Endothelial cell of umbilical vein (primary cell): ENCODE measurements at regions not wholly inside any gene's neighbourhood (a gene's known extent, or its start where the extent isn't known, plus 50 kb on each side); places are given as distances from the start of the nearest gene placed in this dataset.

Source experiments
- BruUV-seq: library from RNA; stranded (reverse); fragments of 400-500 nt; replicated peaks from 2 replicates; lab custom pipeline; 2021; lab: Mats Ljungman, UMichigan
- CTCF ChIA-PET: fragments of 300-600, 350-600 bp; sonication (Branson Sonifier 250); formaldehyde crosslinking; loops from one replicate; lab custom pipeline; 2021; ENCODE audit warnings: antibody characterized with exemption, inconsistent platforms; lab: Charles Lee
- POLR2A ChIA-PET: fragments of 300-600, 350-600 bp; sonication (Branson Sonifier 250); formaldehyde crosslinking; loops from one replicate; lab custom pipeline; 2021; ENCODE audit warnings: antibody characterized with exemption, inconsistent platforms; lab: Charles Lee
- DNase-seq: peaks from one replicate; pipeline ENCODE4 v3.0.0-alpha.2; 2011; ENCODE audit warnings: low read depth, low spot score
- FAIRE-seq: peaks from 2 replicates; lab custom pipeline; 2011; peaks lifted over from hg19 to GRCh38; lab: Jason Lieb, UNC
- H2AFZ ChIP-seq: 2 replicates; pipeline ENCODE4 v1.6.0; 2012; ENCODE audit warnings: low read depth, low read length, control low read depth, inconsistent platforms
- H3K27ac ChIP-seq: 2 replicates; pipeline ENCODE4 v1.5.1; 2011; ENCODE audit warnings: low read depth, mild to moderate bottlenecking, control low read depth, low read length, moderate library complexity; ENCODE audit not compliant: insufficient read depth
- H3K27me3 ChIP-seq, 2 experiments: 2 replicates each; pipeline versions ENCODE4 v1.6.0 to v1.6.1; 2011; ENCODE audit warnings: low read length in 2 of 2, mixed read lengths in 1 of 2; ENCODE audit not compliant: control insufficient read depth in 2 of 2, insufficient read depth in 2 of 2
- H3K36me3 ChIP-seq, 2 experiments: 2 replicates in 1 of 2; 3 replicates in 1 of 2; pipeline ENCODE4 v1.5.1; 2011; ENCODE audit warnings: low read length in 2 of 2, mild to moderate bottlenecking in 1 of 2, moderate library complexity in 1 of 2; ENCODE audit not compliant: control insufficient read depth in 2 of 2, insufficient read depth in 2 of 2; ENCODE audit errors: extremely low read depth in 1 of 2
- H3K4me1 ChIP-seq: 3 replicates; pipeline ENCODE4 v1.5.1; 2011; ENCODE audit warnings: mild to moderate bottlenecking, low read length; ENCODE audit not compliant: control insufficient read depth, insufficient read depth; ENCODE audit errors: extremely low read depth
- H3K4me2 ChIP-seq: 2 replicates; pipeline ENCODE4 v1.6.1; 2011; ENCODE audit warnings: low read length, control low read depth, mixed read lengths; ENCODE audit not compliant: insufficient read depth
- H3K4me3 ChIP-seq, 3 experiments: fragments of 200-600 bp in 1 of 3; sonication (generic), shearing (Covaris generic) in 1 of 3; replicated peaks in 1 of 3; 2 replicates each; pipeline ENCODE4 v1.5.1; 2011 to 2016; ENCODE audit warnings: control low read depth in 3 of 3, low read length in 3 of 3, mild to moderate bottlenecking in 2 of 3, inconsistent platforms in 1 of 3, low read depth in 1 of 3, moderate library complexity in 1 of 3; ENCODE audit not compliant: insufficient read depth in 1 of 3
- H3K79me2 ChIP-seq: 2 replicates; pipeline ENCODE4 v1.6.0; 2012; ENCODE audit warnings: low read length, inconsistent platforms; ENCODE audit not compliant: control insufficient read depth, insufficient read depth
- H3K9ac ChIP-seq: replicated peaks from 2 replicates; pipeline ENCODE3; 2011; ENCODE audit warnings: low read length, control low read depth; ENCODE audit not compliant: insufficient read depth; ENCODE audit errors: extremely low read depth
- H3K9me1 ChIP-seq: replicated peaks from 3 replicates; pipeline ENCODE4 v1.6.0; 2011; ENCODE audit warnings: mild to moderate bottlenecking, low read length; ENCODE audit not compliant: control insufficient read depth, insufficient read depth; ENCODE audit errors: extremely low read depth
- H3K9me3 ChIP-seq: replicated peaks from 2 replicates; pipeline ENCODE4 v1.5.1; 2012; ENCODE audit warnings: low read length, inconsistent platforms; ENCODE audit not compliant: control insufficient read depth, insufficient read depth
- H4K20me1 ChIP-seq: replicated peaks from 2 replicates; pipeline ENCODE3; 2011; ENCODE audit warnings: mild to moderate bottlenecking, low read length; ENCODE audit not compliant: control insufficient read depth, insufficient read depth; ENCODE audit errors: extremely low read depth
- CTCF ChIP-seq, 2 donors: IDR thresholded peaks; 1 replicate in 1 of 2; 2 replicates in 1 of 2; pipeline ENCODE4 v1.5.1; 2011; ENCODE audit warnings: low read length in 2 of 2, mild to moderate bottlenecking in 2 of 2, moderate library complexity in 2 of 2, control low read depth in 1 of 2, inconsistent platforms in 1 of 2, low read depth in 1 of 2; ENCODE audit not compliant: insufficient read depth in 1 of 2; ENCODE audit errors: extremely low read depth in 1 of 2
- EZH2 ChIP-seq: IDR thresholded peaks from 2 replicates; pipeline ENCODE4 v1.6.1; 2012; ENCODE audit warnings: borderline replicate concordance, low read depth, mild to moderate bottlenecking, moderate library complexity, low read length, inconsistent platforms; ENCODE audit not compliant: severe bottlenecking
- FOS ChIP-seq: IDR thresholded peaks from 2 replicates; pipeline ENCODE4 v1.6.1; 2011; ENCODE audit warnings: mild to moderate bottlenecking, low read length, moderate library complexity, borderline replicate concordance; ENCODE audit not compliant: insufficient read depth
- GATA2 ChIP-seq: IDR thresholded peaks from 2 replicates; pipeline ENCODE4 v1.7.0; 2011; ENCODE audit warnings: low read depth, mild to moderate bottlenecking, moderate library complexity, mixed read lengths, low read length; ENCODE audit not compliant: insufficient read length, insufficient read depth
- JUN ChIP-seq: IDR thresholded peaks from 2 replicates; pipeline ENCODE4 v1.6.1; 2011; ENCODE audit warnings: borderline replicate concordance, low read depth; ENCODE audit not compliant: insufficient read length, insufficient read depth
- MYC ChIP-seq: IDR thresholded peaks from one replicate; pipeline ENCODE4 v1.6.1; 2011; ENCODE audit warnings: mild to moderate bottlenecking, low read depth, low read length
- POLR2A ChIP-seq: IDR thresholded peaks from 2 replicates; pipeline ENCODE4 v1.6.1; 2012; ENCODE audit warnings: low read depth, mild to moderate bottlenecking, control low read depth, low read length
- POLR2AphosphoS5 ChIP-seq: IDR thresholded peaks from 2 replicates; pipeline ENCODE4 v1.6.1; 2012; ENCODE audit warnings: low read depth, mild to moderate bottlenecking, control low read depth, low read length, moderate library complexity; ENCODE audit not compliant: insufficient read depth
- dilution Hi-C: fragments of 300-500 bp; cut with MboI; formaldehyde crosslinking; loops from one replicate; pipeline ENCODE4 v1.15.0; 2019; ENCODE audit warnings: low sequenced_read_pairs; ENCODE audit not compliant: extremely low pct_ligation_motif_present
- intact Hi-C: fragments of 100-400 bp; cut with micrococcal nuclease; formaldehyde crosslinking; loops from one replicate; pipeline ENCODE4 v1.10.0; 2022
- TF ChIP-seq, protein P1 (sequence below): IDR thresholded peaks from 2 replicates; pipeline ENCODE4 v1.6.1; 2011; ENCODE audit not compliant: insufficient read depth, insufficient read length

GRCh38 chr13:72561791-72562190, 165.6 kb downstream of the MZT1 start:
- no peak overlapping the region for H3K4me2 ChIP-seq
- H3K4me1 ChIP-seq = no peaks in the 10 kb centered on the region
- FAIRE-seq (no peak), DNase-seq (no peak)
- dilution Hi-C loops (no loop called here), intact Hi-C loops (loop anchor here (5.0 to 10.0 kb wide), 5 partner anchors 697 to 1947 kb away; partner anchors contain the start of gene DACH1)
- no peaks in the 10 kb centered on the region for H3K9me1 ChIP-seq
- CTCF ChIA-PET = no interaction called here
- H3K27ac ChIP-seq = no peak overlapping the region
- H3K4me3 ChIP-seq = no peak overlapping the region
- no peaks in the 10 kb centered on the region for H4K20me1 ChIP-seq
- TF ChIP-seq CTCF (IDR thresholded peaks at IDR 0.05; ENCODE audit: extremely low read depth in 1 of 2, insufficient read depth in 1 of 2, low read depth in 1 of 2, low read length in 2 of 2) (no peak), POLR2AphosphoS5 (no peak), MYC (no peak), GATA2 (no peak), EZH2 (no peak), JUN (no peak), FOS (no peak), POLR2A (no peak)
- TF ChIP-seq, protein P1, sequence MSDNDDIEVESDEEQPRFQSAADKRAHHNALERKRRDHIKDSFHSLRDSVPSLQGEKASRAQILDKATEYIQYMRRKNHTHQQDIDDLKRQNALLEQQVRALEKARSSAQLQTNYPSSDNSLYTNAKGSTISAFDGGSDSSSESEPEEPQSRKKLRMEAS = no peak
- H3K79me2 ChIP-seq = no peaks in the 10 kb centered on the region
- no peak overlapping the region for H2AFZ ChIP-seq
- no peaks in the 10 kb centered on the region for H3K36me3 ChIP-seq
- H3K9me3 ChIP-seq = no peaks in the 10 kb centered on the region
- POLR2A ChIA-PET = no interaction called here
- H3K27me3 ChIP-seq = no peaks in the 10 kb centered on the region
- BruUV-seq = no TSS peak
- no peak overlapping the region for H3K9ac ChIP-seq
